GM23338 (cell line): ENCODE measurements at regions not wholly inside any gene's neighbourhood (a gene's known extent, or its start where the extent isn't known, plus 50 kb on each side); places are given as distances from the start of the nearest gene placed in this dataset.

Experiments used
- ATAC-seq: fragments of 200-7000 bp; cut with Tn5 transposase; 3 replicates; pipeline ENCODE4 v1.9.1; 2020
- DNase-seq: peaks from one replicate; pipeline ENCODE4 v3.0.0-alpha.2; 2015; ENCODE audit warnings: low spot score
- H2AFZ ChIP-seq: fragments of 200-600 bp; sonication (generic); 2 replicates; pipeline ENCODE4 v1.8.0; 2016; ENCODE audit warnings: antibody characterized with exemption, mild to moderate bottlenecking, moderate library complexity
- H3F3A ChIP-seq: fragments of 200-600 bp; sonication (generic); replicated peaks from 2 replicates; pipeline ENCODE4 v1.8.0; 2017; ENCODE audit warnings: antibody characterized with exemption, mixed run types, low read depth
- H3K27ac ChIP-seq: fragments of 200-600 bp; sonication (generic); 2 replicates; pipeline ENCODE4 v1.6.1; 2016; ENCODE audit warnings: low read depth
- H3K27me3 ChIP-seq: fragments of 200-600 bp; sonication (generic); 2 replicates; pipeline ENCODE4 v1.8.0; 2016; ENCODE audit warnings: mild to moderate bottlenecking, mixed run types, moderate library complexity; ENCODE audit not compliant: insufficient read depth
- H3K36me3 ChIP-seq: fragments of 200-600 bp; sonication (generic); 2 replicates; pipeline ENCODE4 v1.8.0; 2016; ENCODE audit warnings: mild to moderate bottlenecking; ENCODE audit not compliant: insufficient read depth
- H3K4me1 ChIP-seq: fragments of 200-600 bp; sonication (generic); 2 replicates; pipeline ENCODE4 v1.8.0; 2016; ENCODE audit warnings: mild to moderate bottlenecking, moderate library complexity; ENCODE audit not compliant: insufficient read depth
- H3K4me2 ChIP-seq: fragments of 200-600 bp; sonication (generic); 2 replicates; pipeline ENCODE4 v1.7.1; 2017; ENCODE audit warnings: mixed run types
- H3K4me3 ChIP-seq: fragments of 200-600 bp; sonication (generic); 2 replicates; pipeline ENCODE4 v1.6.1; 2016; ENCODE audit warnings: mixed run types
- H3K79me2 ChIP-seq: fragments of 200-600 bp; sonication (generic); replicated peaks from 2 replicates; pipeline ENCODE4 v1.8.0; 2017; ENCODE audit warnings: mild to moderate bottlenecking; ENCODE audit not compliant: insufficient read depth
- H3K9me2 ChIP-seq: fragments of 200-600 bp; sonication (generic); 2 replicates; pipeline ENCODE4 v1.8.0; 2017; ENCODE audit not compliant: insufficient read depth
- H4K20me1 ChIP-seq: fragments of 200-600 bp; sonication (generic); replicated peaks from 2 replicates; pipeline ENCODE4 v1.8.0; 2017; ENCODE audit warnings: mild to moderate bottlenecking; ENCODE audit not compliant: insufficient read depth
- H3K27ac Mint-ChIP-seq: 2 replicates; pipeline ENCODE4 v1.8.0; 2020; ENCODE audit warnings: inconsistent platforms, mild to moderate bottlenecking, moderate library complexity, mixed read lengths
- H3K27me3 Mint-ChIP-seq: 3 replicates; pipeline ENCODE4 v1.8.0; 2022; ENCODE audit warnings: low read depth, mild to moderate bottlenecking, moderate library complexity, mixed read lengths, inconsistent platforms; ENCODE audit not compliant: insufficient read depth, poor library complexity
- H3K36me3 Mint-ChIP-seq: 3 replicates; pipeline ENCODE4 v1.8.0; 2021; ENCODE audit warnings: low read depth, mild to moderate bottlenecking, inconsistent platforms, moderate library complexity, mixed read lengths
- H3K4me1 Mint-ChIP-seq: 3 replicates; pipeline ENCODE4 v1.8.0; 2020; ENCODE audit warnings: mild to moderate bottlenecking, inconsistent platforms, mixed read lengths
- H3K4me3 Mint-ChIP-seq: 3 replicates; pipeline ENCODE4 v1.8.0; 2021; ENCODE audit warnings: moderate library complexity, mild to moderate bottlenecking, inconsistent platforms, mixed read lengths
- H3K9me3 Mint-ChIP-seq: 3 replicates; pipeline ENCODE4 v1.8.0; 2020; ENCODE audit warnings: moderate library complexity, mild to moderate bottlenecking, inconsistent platforms, mixed read lengths
- ETS1 ChIP-seq: IDR thresholded peaks from 2 replicates; pipeline ENCODE4 v1.6.1; 2016; ENCODE audit warnings: antibody characterized with exemption
- EZH2 ChIP-seq: fragments of 200-600 bp; sonication (generic); IDR thresholded peaks from one replicate; pipeline ENCODE4 v1.8.0; 2017; ENCODE audit warnings: antibody characterized with exemption, mild to moderate bottlenecking, low read depth; ENCODE audit not compliant: unreplicated experiment
- EZH2phosphoT487 ChIP-seq: fragments of 200-600 bp; sonication (generic); IDR thresholded peaks from one replicate; pipeline ENCODE4 v1.8.1; 2018; ENCODE audit warnings: antibody characterized with exemption; ENCODE audit not compliant: unreplicated experiment
- JUNB ChIP-seq: IDR thresholded peaks from one replicate; pipeline ENCODE4 v1.6.1; 2016; ENCODE audit warnings: antibody characterized with exemption; ENCODE audit not compliant: unreplicated experiment
- NANOG ChIP-seq: IDR thresholded peaks from 2 replicates; pipeline ENCODE4 v1.6.1; 2016; ENCODE audit warnings: antibody characterized with exemption, borderline replicate concordance
- POLR2AphosphoS5 ChIP-seq: IDR thresholded peaks from 2 replicates; pipeline ENCODE4 v1.6.1; 2016; ENCODE audit warnings: antibody characterized with exemption, low read depth
- STAT1 ChIP-seq: IDR thresholded peaks from one replicate; pipeline ENCODE4 v1.6.1; 2016; ENCODE audit warnings: antibody characterized with exemption; ENCODE audit not compliant: unreplicated experiment
- ZNF114 ChIP-seq: fragments of 250-450 bp; sonication (Bioruptor Pico); IDR thresholded peaks from 2 replicates; pipeline ENCODE4 v1.5.0; 2020; ENCODE audit warnings: mild to moderate bottlenecking, moderate library complexity
- ZNF331 ChIP-seq: fragments of 250-450 bp; sonication (Bioruptor Pico); IDR thresholded peaks from 2 replicates; pipeline ENCODE4 v1.5.0; 2020; ENCODE audit warnings: low read depth, mild to moderate bottlenecking, moderate library complexity
- TF ChIP-seq, protein P1 (sequence below), 2 experiments: fragments of 200-600 bp in 1 of 2; sonication (generic) in 1 of 2; conservative IDR thresholded peaks; 2 replicates each; pipeline versions ENCODE4 v1.5.1 to v1.6.1; 2016 to 2017; ENCODE audit warnings: antibody characterized with exemption in 2 of 2, low read depth in 2 of 2, mild to moderate bottlenecking in 2 of 2, moderate library complexity in 1 of 2

DNA sequence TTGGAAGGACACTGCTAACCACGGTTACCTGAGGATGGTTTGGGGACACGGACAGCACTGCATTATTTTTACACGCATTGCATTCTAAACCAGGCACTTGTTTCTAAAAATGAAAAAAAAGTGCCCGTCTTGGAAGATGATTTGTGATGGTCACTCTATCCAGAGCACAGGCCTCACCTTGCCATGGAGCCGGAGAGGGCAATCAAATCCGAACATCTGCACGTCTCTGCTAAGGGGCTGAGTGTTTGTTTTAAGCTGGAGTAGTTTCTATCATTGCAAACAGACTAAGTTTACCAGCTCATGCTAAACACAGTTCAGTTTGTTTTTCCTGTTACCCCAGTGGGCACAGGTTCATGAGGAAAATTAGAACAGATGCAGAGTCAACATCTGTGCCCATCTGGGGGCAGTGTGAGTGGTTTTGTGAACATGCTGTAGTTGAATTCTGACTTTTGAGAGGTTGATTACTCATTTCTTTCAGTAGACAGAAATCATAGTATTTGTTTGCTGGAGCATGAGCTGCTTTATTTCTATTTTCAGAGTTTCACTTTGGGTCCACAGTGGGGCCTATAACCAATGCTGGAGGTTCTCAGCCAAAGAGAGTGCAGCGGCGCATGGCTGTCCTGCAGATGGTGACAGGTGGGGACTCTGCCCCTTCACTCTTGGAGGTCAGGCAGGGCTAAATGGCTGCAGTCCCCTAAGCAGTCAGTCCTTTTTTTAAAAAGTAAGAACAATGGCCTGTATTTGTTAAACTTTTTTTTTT is 65.4 kb upstream of the ENPP6 start:
- H3K9me3 Mint-ChIP-seq = peaks cover 4% of the 10 kb centered on the region
- H3K4me3 Mint-ChIP-seq = no peak overlapping the region
- H3K4me1 ChIP-seq = 0 out of 2 replicates have a peak, but pooled peaks cover 3% of the 10 kb centered on the region
- peaks cover 7% of the 10 kb centered on the region for H3K27me3 Mint-ChIP-seq
- DNase-seq = no peak
- no peak overlapping the region for H3K4me2 ChIP-seq
- ATAC-seq = no peak
- peaks cover 2% of the 10 kb centered on the region; the same call in 1 of the 3 replicates for H3K36me3 Mint-ChIP-seq
- no peaks in the 10 kb centered on the region for H3K36me3 ChIP-seq
- no peak overlapping the region for H3K4me3 ChIP-seq
- H4K20me1 ChIP-seq = no peaks in the 10 kb centered on the region
- H3K4me1 Mint-ChIP-seq = peaks cover 6% of the 10 kb centered on the region; the same call in 2 of the 3 replicates
- H2AFZ ChIP-seq = no peak overlapping the region
- no peaks in the 10 kb centered on the region for H3K9me2 ChIP-seq
- H3K27ac ChIP-seq = no peak overlapping the region
- no peaks in the 10 kb centered on the region for H3F3A ChIP-seq
- TF ChIP-seq ZNF114 (CRISPR knock-in tag) = no peak
- TF ChIP-seq ZNF331 = no peak
- no peak for TF ChIP-seq NANOG
- TF ChIP-seq EZH2phosphoT487 = no peak
- no peaks in the 10 kb centered on the region for H3K79me2 ChIP-seq
- H3K27ac Mint-ChIP-seq = no peak overlapping the region
- H3K27me3 ChIP-seq = no peaks in the 10 kb centered on the region

DNA sequence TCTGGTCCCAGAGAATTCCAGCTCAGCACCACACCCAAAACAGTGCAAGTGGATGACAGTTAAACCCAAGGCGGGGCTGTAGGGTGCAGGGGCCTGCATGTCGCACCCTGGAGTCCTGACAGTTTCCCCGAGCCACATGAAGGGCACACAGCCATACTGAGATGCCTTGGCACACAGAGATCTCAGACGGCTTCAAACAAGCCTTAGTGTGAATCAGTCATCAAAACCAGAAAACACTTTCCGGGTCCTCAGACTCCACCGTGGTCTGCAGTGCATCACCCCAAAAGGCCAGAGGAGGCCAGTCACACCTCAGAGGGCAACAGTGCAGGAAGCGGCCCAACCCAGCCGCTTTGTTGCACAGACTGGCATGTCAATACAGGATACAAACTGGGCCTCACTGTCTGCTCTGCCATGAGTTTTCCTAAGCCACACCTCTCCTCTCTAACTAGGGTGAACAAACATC is 64.6 kb upstream of the ENPP6 start:
- H3K4me2 ChIP-seq = no peak overlapping the region
- H3K79me2 ChIP-seq = no peaks in the 10 kb centered on the region
- ATAC-seq (peak; percentile 93), DNase-seq (peak; percentile 54)
- Mint-ChIP-seq H3K4me3 (no peak overlapping the region), H3K9me3 (peaks cover 12% of the 10 kb centered on the region), H3K4me1 (no peaks in the 10 kb centered on the region), H3K27me3 (peaks cover 7% of the 10 kb centered on the region), H3K36me3 (peaks cover 6% of the 10 kb centered on the region; the same call in 1 of the 3 replicates), H3K27ac (no peak overlapping the region)
- no peaks in the 10 kb centered on the region for H3K9me2 ChIP-seq
- no peaks in the 10 kb centered on the region for H3K27me3 ChIP-seq
- no peak overlapping the region for H3K27ac ChIP-seq
- no peak overlapping the region for H3K4me3 ChIP-seq
- no peaks in the 10 kb centered on the region for H3K4me1 ChIP-seq
- TF ChIP-seq ZNF331 = no peak
- TF ChIP-seq EZH2phosphoT487 = no peak
- TF ChIP-seq, protein P1, sequence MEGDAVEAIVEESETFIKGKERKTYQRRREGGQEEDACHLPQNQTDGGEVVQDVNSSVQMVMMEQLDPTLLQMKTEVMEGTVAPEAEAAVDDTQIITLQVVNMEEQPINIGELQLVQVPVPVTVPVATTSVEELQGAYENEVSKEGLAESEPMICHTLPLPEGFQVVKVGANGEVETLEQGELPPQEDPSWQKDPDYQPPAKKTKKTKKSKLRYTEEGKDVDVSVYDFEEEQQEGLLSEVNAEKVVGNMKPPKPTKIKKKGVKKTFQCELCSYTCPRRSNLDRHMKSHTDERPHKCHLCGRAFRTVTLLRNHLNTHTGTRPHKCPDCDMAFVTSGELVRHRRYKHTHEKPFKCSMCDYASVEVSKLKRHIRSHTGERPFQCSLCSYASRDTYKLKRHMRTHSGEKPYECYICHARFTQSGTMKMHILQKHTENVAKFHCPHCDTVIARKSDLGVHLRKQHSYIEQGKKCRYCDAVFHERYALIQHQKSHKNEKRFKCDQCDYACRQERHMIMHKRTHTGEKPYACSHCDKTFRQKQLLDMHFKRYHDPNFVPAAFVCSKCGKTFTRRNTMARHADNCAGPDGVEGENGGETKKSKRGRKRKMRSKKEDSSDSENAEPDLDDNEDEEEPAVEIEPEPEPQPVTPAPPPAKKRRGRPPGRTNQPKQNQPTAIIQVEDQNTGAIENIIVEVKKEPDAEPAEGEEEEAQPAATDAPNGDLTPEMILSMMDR (conservative IDR thresholded peaks at IDR 0.05; ENCODE audit: low read depth in 2 of 2) = peak; percentile 40 to 55
- no peaks in the 10 kb centered on the region for H4K20me1 ChIP-seq
- no peaks in the 10 kb centered on the region for H3K36me3 ChIP-seq
- H2AFZ ChIP-seq = no peak overlapping the region
- H3F3A ChIP-seq = no peaks in the 10 kb centered on the region

DNA sequence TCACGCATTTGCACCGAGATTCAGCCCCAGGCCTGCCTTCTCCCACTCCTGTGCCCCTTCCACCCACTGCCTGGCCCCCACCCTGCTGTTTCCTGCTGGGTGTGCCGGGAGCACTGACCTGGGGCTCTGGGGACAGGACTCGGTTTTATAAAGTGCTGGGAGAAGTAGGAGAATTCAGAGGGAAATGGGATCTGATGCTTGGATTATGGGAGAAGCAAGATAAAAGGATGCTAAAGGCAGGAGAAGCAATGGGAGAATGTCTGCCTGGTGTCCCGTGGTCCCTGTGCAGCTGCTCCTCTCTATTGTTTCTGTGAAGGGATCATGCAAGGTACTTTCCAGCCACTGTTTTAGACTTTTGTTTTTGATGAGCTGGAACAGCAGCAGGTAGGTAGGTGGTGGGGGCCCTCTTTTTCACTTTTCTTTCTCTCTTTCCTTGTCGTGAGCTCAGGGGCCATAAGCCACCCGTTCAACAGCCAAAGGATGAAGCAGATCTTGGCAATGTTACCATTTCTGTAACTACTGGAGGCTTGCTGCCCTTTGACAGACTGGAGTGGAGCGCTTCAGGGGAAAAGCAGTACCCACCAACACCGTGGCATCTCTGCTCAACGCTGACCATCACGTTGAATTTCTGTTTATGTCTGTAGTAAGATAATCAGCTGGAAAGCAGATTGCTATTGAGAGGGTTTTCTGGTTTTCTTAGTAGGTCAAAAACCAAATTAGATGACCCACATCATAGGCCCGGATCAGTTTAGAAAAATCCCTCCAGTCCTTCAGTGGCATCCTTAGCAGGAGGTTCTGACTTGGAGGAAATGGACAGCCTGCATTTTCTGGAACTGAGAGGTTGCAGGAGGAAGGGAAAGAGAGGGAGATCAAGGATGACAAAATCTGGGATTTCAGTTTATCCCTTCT is 63.8 kb upstream of the ENPP6 start:
- Mint-ChIP-seq H3K4me1 (no peaks in the 10 kb centered on the region), H3K9me3 (peaks cover 20% of the 10 kb centered on the region), H3K27me3 (peaks cover 7% of the 10 kb centered on the region), H3K36me3 (peaks cover 10% of the 10 kb centered on the region), H3K27ac (no peak overlapping the region), H3K4me3 (no peak overlapping the region)
- no peak overlapping the region for H3K4me3 ChIP-seq
- H4K20me1 ChIP-seq = no peaks in the 10 kb centered on the region
- H3K36me3 ChIP-seq = no peaks in the 10 kb centered on the region
- ATAC-seq = no peak
- H3K4me2 ChIP-seq = no peak overlapping the region
- DNase-seq = no peak
- no peak overlapping the region for H2AFZ ChIP-seq
- no peaks in the 10 kb centered on the region for H3K27me3 ChIP-seq
- no peaks in the 10 kb centered on the region for H3K4me1 ChIP-seq
- H3F3A ChIP-seq = no peaks in the 10 kb centered on the region
- no peak overlapping the region for H3K27ac ChIP-seq
- H3K9me2 ChIP-seq = no peaks in the 10 kb centered on the region
- no peaks in the 10 kb centered on the region for H3K79me2 ChIP-seq
- TF ChIP-seq JUNB (no peak), ETS1 (no peak), STAT1 (no peak), EZH2 (no peak), NANOG (no peak), POLR2AphosphoS5 (no peak), ZNF331 (no peak), ZNF114 (CRISPR knock-in tag) (no peak), EZH2phosphoT487 (no peak)
- TF ChIP-seq, protein P1 (conservative IDR thresholded peaks at IDR 0.05; ENCODE audit: low read depth in 2 of 2) = no peak
